ENCODE measurements at regions not wholly inside any gene's neighbourhood (a gene's known extent, or its start where the extent isn't known, plus 50 kb on each side); places are given as distances from the start of the nearest gene placed in this dataset.

GRCh38 chr9:71322311-71322710 lies 200.9 kb upstream of the TRPM3 start:
- TF ChIP-seq, protein P1, sequence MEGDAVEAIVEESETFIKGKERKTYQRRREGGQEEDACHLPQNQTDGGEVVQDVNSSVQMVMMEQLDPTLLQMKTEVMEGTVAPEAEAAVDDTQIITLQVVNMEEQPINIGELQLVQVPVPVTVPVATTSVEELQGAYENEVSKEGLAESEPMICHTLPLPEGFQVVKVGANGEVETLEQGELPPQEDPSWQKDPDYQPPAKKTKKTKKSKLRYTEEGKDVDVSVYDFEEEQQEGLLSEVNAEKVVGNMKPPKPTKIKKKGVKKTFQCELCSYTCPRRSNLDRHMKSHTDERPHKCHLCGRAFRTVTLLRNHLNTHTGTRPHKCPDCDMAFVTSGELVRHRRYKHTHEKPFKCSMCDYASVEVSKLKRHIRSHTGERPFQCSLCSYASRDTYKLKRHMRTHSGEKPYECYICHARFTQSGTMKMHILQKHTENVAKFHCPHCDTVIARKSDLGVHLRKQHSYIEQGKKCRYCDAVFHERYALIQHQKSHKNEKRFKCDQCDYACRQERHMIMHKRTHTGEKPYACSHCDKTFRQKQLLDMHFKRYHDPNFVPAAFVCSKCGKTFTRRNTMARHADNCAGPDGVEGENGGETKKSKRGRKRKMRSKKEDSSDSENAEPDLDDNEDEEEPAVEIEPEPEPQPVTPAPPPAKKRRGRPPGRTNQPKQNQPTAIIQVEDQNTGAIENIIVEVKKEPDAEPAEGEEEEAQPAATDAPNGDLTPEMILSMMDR (IDR thresholded peaks at IDR 0.05; ENCODE audit: extremely low read depth in 1 of 2, insufficient read depth in 1 of 2, low read depth in 1 of 2, low read length in 2 of 2): no peak
- TF ChIP-seq POLR2A (IDR thresholded peaks at IDR 0.05; ENCODE audit: low read depth, low read length) (no peak), MYC (IDR thresholded peaks at IDR 0.05; ENCODE audit: low read depth, low read length) (no peak), EZH2 (IDR thresholded peaks at IDR 0.05; ENCODE audit: borderline replicate concordance, low read depth, low read length, severe bottlenecking) (no peak), FOS (IDR thresholded peaks at IDR 0.05; ENCODE audit: borderline replicate concordance, insufficient read depth, low read length) (no peak), POLR2AphosphoS5 (IDR thresholded peaks at IDR 0.05; ENCODE audit: insufficient read depth, low read depth, low read length) (no peak), MAX (IDR thresholded peaks at IDR 0.05; ENCODE audit: insufficient read depth, insufficient read length) (no peak), GATA2 (IDR thresholded peaks at IDR 0.05; ENCODE audit: insufficient read depth, insufficient read length, low read depth, low read length) (no peak)

Measured in endothelial cell of umbilical vein (primary cell).